ENCODE measurements at regions not wholly inside any gene's neighbourhood (a gene's known extent, or its start where the extent isn't known, plus 50 kb on each side); places are given as distances from the start of the nearest gene placed in this dataset.

DNA sequence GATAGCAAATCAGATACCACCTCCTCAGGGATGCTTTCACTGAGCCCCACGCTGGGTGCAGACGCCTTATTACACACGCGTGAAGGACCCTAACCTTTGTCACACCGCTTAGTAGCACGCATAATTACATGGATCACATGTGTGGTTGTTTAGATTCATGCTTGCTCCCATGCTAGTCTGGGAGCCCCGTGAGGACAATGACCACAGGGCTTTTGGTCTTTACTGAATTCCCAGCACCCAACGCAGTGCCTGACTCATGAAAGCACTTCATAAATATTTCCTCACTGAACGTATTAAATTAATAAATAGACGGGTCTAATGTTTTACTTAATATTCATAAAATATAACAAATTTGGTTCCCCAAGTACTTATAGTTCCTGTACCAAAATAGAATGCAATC, 132.5 kb downstream of the ALDH8A1 start:
- no peak overlapping the region for H3K27ac ChIP-seq
- intact Hi-C loops (cut with DNase I; ENCODE audit: low total_unique reads) = no loop called here
- no peak overlapping the region for H3K4me3 ChIP-seq
- H3K9me3 ChIP-seq = no peaks in the 10 kb centered on the region
- no peak for TF ChIP-seq POLR2A (IDR thresholded peaks at IDR 0.05)
- no peaks in the 10 kb centered on the region for H3K27me3 ChIP-seq
- 89 to 98% (median 95%) methylated on average over 10 of the region's 10 CpGs for WGBS, 5 donors
- DNase-seq = no peak
- H3K36me3 ChIP-seq = no peaks in the 10 kb centered on the region
- H3K4me1 ChIP-seq = peaks cover 0 to under 1% (median under 1%) of the 10 kb centered on the region in 4 donors

DNA sequence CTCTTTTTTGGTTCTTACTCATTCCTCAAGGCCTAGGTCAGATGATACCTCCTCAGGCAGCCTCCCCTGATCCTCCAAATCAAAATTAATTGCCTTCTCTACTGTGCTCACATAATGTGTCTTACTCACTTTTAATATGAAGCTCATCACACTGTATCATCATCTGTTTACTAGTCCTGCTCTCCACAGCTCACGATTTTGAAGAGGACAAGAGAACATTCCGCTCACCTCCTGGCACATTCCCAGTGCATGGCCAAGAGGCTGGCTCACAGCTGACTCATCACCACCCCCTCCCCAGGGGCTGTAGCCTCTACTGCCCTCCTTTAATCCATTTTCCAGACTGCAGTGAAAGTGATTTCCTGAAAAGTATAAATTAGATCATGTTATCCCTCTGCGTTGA, 133.1 kb downstream of the ALDH8A1 start:
- TF ChIP-seq, protein P1, sequence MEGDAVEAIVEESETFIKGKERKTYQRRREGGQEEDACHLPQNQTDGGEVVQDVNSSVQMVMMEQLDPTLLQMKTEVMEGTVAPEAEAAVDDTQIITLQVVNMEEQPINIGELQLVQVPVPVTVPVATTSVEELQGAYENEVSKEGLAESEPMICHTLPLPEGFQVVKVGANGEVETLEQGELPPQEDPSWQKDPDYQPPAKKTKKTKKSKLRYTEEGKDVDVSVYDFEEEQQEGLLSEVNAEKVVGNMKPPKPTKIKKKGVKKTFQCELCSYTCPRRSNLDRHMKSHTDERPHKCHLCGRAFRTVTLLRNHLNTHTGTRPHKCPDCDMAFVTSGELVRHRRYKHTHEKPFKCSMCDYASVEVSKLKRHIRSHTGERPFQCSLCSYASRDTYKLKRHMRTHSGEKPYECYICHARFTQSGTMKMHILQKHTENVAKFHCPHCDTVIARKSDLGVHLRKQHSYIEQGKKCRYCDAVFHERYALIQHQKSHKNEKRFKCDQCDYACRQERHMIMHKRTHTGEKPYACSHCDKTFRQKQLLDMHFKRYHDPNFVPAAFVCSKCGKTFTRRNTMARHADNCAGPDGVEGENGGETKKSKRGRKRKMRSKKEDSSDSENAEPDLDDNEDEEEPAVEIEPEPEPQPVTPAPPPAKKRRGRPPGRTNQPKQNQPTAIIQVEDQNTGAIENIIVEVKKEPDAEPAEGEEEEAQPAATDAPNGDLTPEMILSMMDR (IDR thresholded peaks at IDR 0.05) = no peak
- TF ChIP-seq EP300 (IDR thresholded peaks at IDR 0.05) (no peak), POLR2A (IDR thresholded peaks at IDR 0.05) (no peak), POLR2AphosphoS5 (IDR thresholded peaks at IDR 0.05) (no peak)
- WGBS, 5 donors = 81 to 92% (median 86%) methylated on average over 3 of the region's 3 CpGs
- no peaks in the 10 kb centered on the region for H3K27me3 ChIP-seq
- H3K4me3 ChIP-seq = no peak overlapping the region
- intact Hi-C loops (cut with DNase I; ENCODE audit: low total_unique reads) = no loop called here
- no peaks in the 10 kb centered on the region for H3K9me3 ChIP-seq
- no peaks in the 10 kb centered on the region for H3K4me1 ChIP-seq
- no peak for DNase-seq
- no peak overlapping the region for H3K27ac ChIP-seq
- no peaks in the 10 kb centered on the region for H3K36me3 ChIP-seq

DNA sequence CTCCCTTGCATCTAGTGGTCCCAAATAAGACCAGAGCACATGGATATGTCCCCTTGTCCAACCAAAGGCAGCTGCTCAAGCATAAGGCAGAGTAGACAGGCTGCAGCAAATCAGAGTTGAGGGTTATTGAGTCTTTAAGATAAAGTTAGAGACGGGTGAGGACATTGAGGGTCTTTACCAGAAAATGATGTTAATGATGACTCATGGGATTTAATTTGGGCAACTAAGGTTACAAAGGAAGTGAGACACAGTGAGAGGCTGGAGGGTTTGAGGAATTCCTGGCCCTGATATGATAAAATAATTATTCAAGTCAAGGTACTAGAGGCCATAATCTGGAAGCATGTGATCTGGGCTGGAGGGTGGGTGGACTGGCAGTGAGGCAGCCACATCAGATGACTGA, 133.6 kb downstream of the ALDH8A1 start:
- Histone ChIP-seq H3K36me3 (no peaks in the 10 kb centered on the region), H3K4me3 (no peak overlapping the region), H3K27me3 (no peaks in the 10 kb centered on the region), H3K27ac (no peak overlapping the region), H3K9me3 (no peaks in the 10 kb centered on the region), H3K4me1 (no peaks in the 10 kb centered on the region)
- no peak for TF ChIP-seq EP300 (IDR thresholded peaks at IDR 0.05)
- no peak for TF ChIP-seq POLR2AphosphoS5 (IDR thresholded peaks at IDR 0.05)
- TF ChIP-seq POLR2A (IDR thresholded peaks at IDR 0.05) = no peak
- TF ChIP-seq, protein P1 (IDR thresholded peaks at IDR 0.05) = no peak
- WGBS, 5 donors = 40 to 92% (median 52%) methylated on average over 1 of the region's 1 CpG
- intact Hi-C loops (cut with DNase I; ENCODE audit: low total_unique reads) = no loop called here
- no peak for DNase-seq

DNA sequence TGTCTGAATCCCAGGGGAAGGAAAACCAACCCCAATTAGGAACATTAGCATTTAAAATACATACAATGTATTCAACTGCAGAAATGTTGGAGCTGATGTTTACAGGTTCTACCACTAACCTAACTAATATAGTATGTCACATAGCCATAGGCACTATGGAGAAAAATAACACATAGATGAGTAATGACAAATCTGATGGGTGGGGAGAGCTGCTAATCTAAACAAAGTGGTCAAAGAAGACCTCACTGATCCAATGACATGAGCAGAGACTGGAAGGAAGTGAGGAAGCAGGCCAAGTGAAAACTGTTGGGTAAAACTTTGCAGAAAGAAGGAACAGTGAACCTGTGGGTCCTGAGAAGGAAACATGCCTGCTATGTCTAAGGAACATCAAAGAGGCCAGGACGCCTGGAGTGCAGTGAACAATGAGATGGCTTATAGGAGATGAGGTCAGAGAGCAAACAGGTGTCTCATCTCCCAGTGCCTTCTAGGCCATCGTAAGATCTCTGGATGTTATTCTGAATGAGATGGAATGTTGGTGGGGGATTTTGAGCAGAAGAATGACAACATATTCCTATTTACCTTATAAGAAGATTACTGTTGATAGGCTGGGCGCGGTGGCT, 135.7 kb downstream of the ALDH8A1 start:
- intact Hi-C loops (cut with DNase I; ENCODE audit: low total_unique reads) = no loop called here
- Histone ChIP-seq H3K4me3 (no peak overlapping the region), H3K27ac (no peak overlapping the region), H3K36me3 (no peaks in the 10 kb centered on the region), H3K4me1 (no peaks in the 10 kb centered on the region), H3K27me3 (no peaks in the 10 kb centered on the region), H3K9me3 (no peaks in the 10 kb centered on the region)
- WGBS, 5 donors = 90 to 100% (median 95%) methylated on average over 4 of the region's 4 CpGs
- TF ChIP-seq EP300 (IDR thresholded peaks at IDR 0.05) (no peak), POLR2A (IDR thresholded peaks at IDR 0.05) (no peak), POLR2AphosphoS5 (IDR thresholded peaks at IDR 0.05) (no peak)
- TF ChIP-seq, protein P1 (IDR thresholded peaks at IDR 0.05) = no peak
- DNase-seq = no peak

DNA sequence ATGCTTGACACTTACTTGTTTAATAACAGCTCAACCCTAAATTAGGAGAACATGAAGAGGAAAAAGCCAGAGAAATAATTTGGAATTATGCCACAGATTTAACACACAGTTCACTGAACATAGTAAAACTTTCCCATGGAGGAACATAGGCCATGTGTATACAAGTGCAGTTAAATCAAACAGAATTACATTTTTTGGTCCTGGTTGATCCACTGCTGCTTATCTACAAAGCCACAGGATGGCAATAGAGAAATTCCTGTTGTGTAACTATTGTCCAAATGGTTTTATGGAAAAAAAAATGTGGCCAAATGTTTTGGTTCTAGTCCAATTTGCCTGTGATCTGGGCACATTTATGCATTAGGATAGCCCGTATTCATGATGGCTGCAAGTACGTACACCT, 136.8 kb downstream of the ALDH8A1 start:
- WGBS, 5 donors = 94 to 98% (median 97%) methylated on average over 2 of the region's 2 CpGs
- DNase-seq = no peak
- Histone ChIP-seq H3K36me3 (no peaks in the 10 kb centered on the region), H3K27me3 (no peaks in the 10 kb centered on the region), H3K4me1 (no peaks in the 10 kb centered on the region), H3K27ac (no peak overlapping the region), H3K4me3 (no peak overlapping the region), H3K9me3 (no peaks in the 10 kb centered on the region)
- intact Hi-C loops (cut with DNase I; ENCODE audit: low total_unique reads) = no loop called here
- TF ChIP-seq POLR2A (IDR thresholded peaks at IDR 0.05) (no peak), EP300 (IDR thresholded peaks at IDR 0.05) (no peak), POLR2AphosphoS5 (IDR thresholded peaks at IDR 0.05) (no peak)
- TF ChIP-seq, protein P1 (IDR thresholded peaks at IDR 0.05) = no peak
